B cell (primary cell): ENCODE measurements at regions not wholly inside any gene's neighbourhood (a gene's known extent, or its start where the extent isn't known, plus 50 kb on each side); places are given as distances from the start of the nearest gene placed in this dataset.

Experiments used
- ATAC-seq: fragments of 200-7000 bp; cut with Tn5 transposase; one replicate; pipeline ENCODE4 v1.10.0; 2021; ENCODE audit warnings: low read depth, mild to moderate bottlenecking, moderate number of reproducible peaks, moderate library complexity
- CTCF ChIA-PET: fragments of 350-600 bp; sonication (Branson Sonifier 250); formaldehyde crosslinking; loops from one replicate; lab custom pipeline; 2021; ENCODE audit warnings: antibody characterized with exemption, inconsistent platforms; lab: Charles Lee
- POLR2A ChIA-PET: fragments of 350-600 bp; sonication (Branson Sonifier 250); formaldehyde crosslinking; loops from one replicate; lab custom pipeline; 2021; ENCODE audit warnings: antibody characterized with exemption; lab: Charles Lee
- DNase-seq: peaks from one replicate; pipeline ENCODE4 v3.0.0; 2013
- H2AFZ ChIP-seq: 2 replicates; pipeline ENCODE4 v1.6.1; 2012; ENCODE audit warnings: mild to moderate bottlenecking, low read depth, low read length; ENCODE audit not compliant: insufficient read depth, poor library complexity, severe bottlenecking
- H3K27ac ChIP-seq, 2 donors: 1 replicate in 1 of 2; 2 replicates in 1 of 2; pipeline ENCODE4 v1.5.1; 2012 to 2013; ENCODE audit warnings: low read length in 2 of 2, mild to moderate bottlenecking in 2 of 2, moderate library complexity in 1 of 2
- H3K27me3 ChIP-seq, 4 experiments: fragments of 200-600 bp in 1 of 4; sonication (generic) in 1 of 4; replicated peaks in 1 of 4; 1 replicate in 2 of 4; 2 replicates in 2 of 4; pipeline versions ENCODE4 v1.6.1 to v1.7.0; 2013 to 2016; ENCODE audit warnings: low read length in 3 of 4, mild to moderate bottlenecking in 2 of 4, mixed read lengths in 1 of 4, moderate library complexity in 1 of 4; ENCODE audit not compliant: insufficient read depth in 4 of 4, control insufficient read depth in 3 of 4; ENCODE audit errors: control extremely low read depth in 1 of 4
- H3K36me3 ChIP-seq, 2 experiments: replicated peaks in 1 of 2; 1 replicate in 1 of 2; 2 replicates in 1 of 2; pipeline versions ENCODE4 v1.6.1 to v1.7.1; 2013; ENCODE audit warnings: low read length in 1 of 2; ENCODE audit not compliant: insufficient read depth in 2 of 2, control insufficient read depth in 1 of 2; ENCODE audit errors: control extremely low read depth in 1 of 2, extremely low read depth in 1 of 2
- H3K4me1 ChIP-seq, 2 donors: fragments of 200-600 bp in 1 of 2; sonication (generic) in 1 of 2; 1 replicate in 1 of 2; 2 replicates in 1 of 2; pipeline versions ENCODE4 v1.5.1 to v1.6.1; 2013 to 2017; ENCODE audit warnings: low read length in 2 of 2; ENCODE audit not compliant: control insufficient read depth in 2 of 2, insufficient read depth in 2 of 2
- H3K4me2 ChIP-seq: replicated peaks from 2 replicates; pipeline ENCODE3; 2012; ENCODE audit warnings: mild to moderate bottlenecking, low read depth, low read length; ENCODE audit not compliant: poor library complexity, severe bottlenecking
- H3K4me3 ChIP-seq, 5 experiments: fragments of 200-600 bp in 1 of 5; sonication (generic) in 1 of 5; 1 replicate in 3 of 5; 2 replicates in 2 of 5; pipeline versions ENCODE4 v1.5.1 to v1.7.0; 2011 to 2016; ENCODE audit warnings: low read length in 4 of 5, mild to moderate bottlenecking in 4 of 5, low read depth in 2 of 5, control low read depth in 1 of 5, moderate library complexity in 1 of 5; ENCODE audit not compliant: insufficient read depth in 1 of 5; ENCODE audit errors: control extremely low read depth in 1 of 5, extremely low read depth in 1 of 5
- H3K79me2 ChIP-seq: fragments of 200-600 bp; sonication (generic); one replicate; pipeline ENCODE4 v1.6.0; 2016; ENCODE audit warnings: low read length; ENCODE audit not compliant: control insufficient read depth, insufficient read depth
- H3K9ac ChIP-seq: fragments of 200-600 bp; sonication (generic); 2 replicates; pipeline ENCODE4 v1.6.1; 2017; ENCODE audit warnings: mild to moderate bottlenecking, low read length, moderate library complexity
- H3K9me3 ChIP-seq, 3 donors: one replicate each; pipeline versions ENCODE4 v1.6.1 to v1.7.1; 2013; ENCODE audit warnings: low read length in 2 of 3; ENCODE audit not compliant: control insufficient read depth in 2 of 3, insufficient read depth in 1 of 3; ENCODE audit errors: control extremely low read depth in 1 of 3
- H4K20me1 ChIP-seq: 2 replicates; pipeline ENCODE4 v1.6.0; 2012; ENCODE audit warnings: mild to moderate bottlenecking, low read length; ENCODE audit not compliant: insufficient read depth, control insufficient read depth, poor library complexity, severe bottlenecking
- H3K27ac Mint-ChIP-seq: one replicate; pipeline ENCODE4 v1.8.0; 2021; ENCODE audit warnings: mixed read lengths
- H3K27me3 Mint-ChIP-seq: one replicate; pipeline ENCODE4 v1.8.0; 2021; ENCODE audit warnings: mixed read lengths
- H3K4me1 Mint-ChIP-seq: one replicate; pipeline ENCODE4 v1.8.0; 2021; ENCODE audit warnings: mixed read lengths
- H3K4me3 Mint-ChIP-seq: one replicate; pipeline ENCODE4 v1.8.0; 2021; ENCODE audit warnings: mixed read lengths
- H3K9me3 Mint-ChIP-seq: one replicate; pipeline ENCODE4 v1.8.0; 2022; ENCODE audit warnings: mixed read lengths; ENCODE audit not compliant: insufficient read depth
- EZH2 ChIP-seq: IDR thresholded peaks from 2 replicates; pipeline ENCODE4 v1.6.1; 2012; ENCODE audit warnings: borderline replicate concordance, low read depth, mild to moderate bottlenecking, moderate library complexity, low read length; ENCODE audit not compliant: insufficient read depth, poor library complexity, severe bottlenecking
- WGBS: methylation state at CpG from one replicate; pipeline ENCODE4 v1.1.5; 2013; ENCODE audit warnings: missing lambda C conversion rate; ENCODE audit not compliant: insufficient coverage; 5-methylcytosine and 5-hydroxymethylcytosine counted together
- intact Hi-C: fragments of 100-400 bp; cut with micrococcal nuclease; formaldehyde crosslinking; loops from one replicate; pipeline ENCODE4 v1.10.0; 2022
- TF ChIP-seq, protein P1 (sequence below): fragments of 200-600 bp; IDR thresholded peaks from one replicate; pipeline ENCODE4 v1.8.0; 2022; ENCODE audit warnings: antibody characterized with exemption, mild to moderate bottlenecking

- no peaks in the 10 kb centered on the region for H3K4me1 ChIP-seq
- no peaks in the 10 kb centered on the region for H4K20me1 ChIP-seq
- H3K4me1 Mint-ChIP-seq = no peaks in the 10 kb centered on the region
- CTCF ChIA-PET = no interaction called here
- H3K27me3 Mint-ChIP-seq = no peaks in the 10 kb centered on the region
- H3K9ac ChIP-seq = no peak overlapping the region
- H3K79me2 ChIP-seq = no peaks in the 10 kb centered on the region
- no peak overlapping the region for H3K4me3 Mint-ChIP-seq
- no peak for TF ChIP-seq EZH2
- TF ChIP-seq, protein P1, sequence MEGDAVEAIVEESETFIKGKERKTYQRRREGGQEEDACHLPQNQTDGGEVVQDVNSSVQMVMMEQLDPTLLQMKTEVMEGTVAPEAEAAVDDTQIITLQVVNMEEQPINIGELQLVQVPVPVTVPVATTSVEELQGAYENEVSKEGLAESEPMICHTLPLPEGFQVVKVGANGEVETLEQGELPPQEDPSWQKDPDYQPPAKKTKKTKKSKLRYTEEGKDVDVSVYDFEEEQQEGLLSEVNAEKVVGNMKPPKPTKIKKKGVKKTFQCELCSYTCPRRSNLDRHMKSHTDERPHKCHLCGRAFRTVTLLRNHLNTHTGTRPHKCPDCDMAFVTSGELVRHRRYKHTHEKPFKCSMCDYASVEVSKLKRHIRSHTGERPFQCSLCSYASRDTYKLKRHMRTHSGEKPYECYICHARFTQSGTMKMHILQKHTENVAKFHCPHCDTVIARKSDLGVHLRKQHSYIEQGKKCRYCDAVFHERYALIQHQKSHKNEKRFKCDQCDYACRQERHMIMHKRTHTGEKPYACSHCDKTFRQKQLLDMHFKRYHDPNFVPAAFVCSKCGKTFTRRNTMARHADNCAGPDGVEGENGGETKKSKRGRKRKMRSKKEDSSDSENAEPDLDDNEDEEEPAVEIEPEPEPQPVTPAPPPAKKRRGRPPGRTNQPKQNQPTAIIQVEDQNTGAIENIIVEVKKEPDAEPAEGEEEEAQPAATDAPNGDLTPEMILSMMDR = no peak
- peaks cover 0 to 2% (median 0%) of the 10 kb centered on the region in 3 donors for H3K9me3 ChIP-seq
- no peak overlapping the region for H3K27ac ChIP-seq
- no peaks in the 10 kb centered on the region for H3K27me3 ChIP-seq
- H3K4me2 ChIP-seq = no peak overlapping the region
- DNase-seq (no peak), ATAC-seq (no peak)
- intact Hi-C loops = no loop called here
- POLR2A ChIA-PET = no interaction called here
- H3K27ac Mint-ChIP-seq = no peak overlapping the region
- H3K36me3 ChIP-seq = no peaks in the 10 kb centered on the region
- no peak overlapping the region for H2AFZ ChIP-seq
- peaks cover 7% of the 10 kb centered on the region for H3K9me3 Mint-ChIP-seq
- no peak overlapping the region for H3K4me3 ChIP-seq
- no CpG with 5 or more reads among the region's 2 CpGs for WGBS
Measured at GRCh38 chr2:78120275-78120674, 598.1 kb upstream of the LRRTM4 start.

- no peaks in the 10 kb centered on the region for H3K79me2 ChIP-seq
- no peaks in the 10 kb centered on the region for H3K27me3 ChIP-seq
- H3K4me2 ChIP-seq = no peak overlapping the region
- TF ChIP-seq, protein P1 = no peak
- TF ChIP-seq EZH2 = no peak
- intact Hi-C loops = no loop called here
- DNase-seq = no peak
- WGBS = 71% methylated on average over 1 of the region's 3 CpGs
- H3K4me3 Mint-ChIP-seq = no peak overlapping the region
- H3K27ac ChIP-seq = no peak overlapping the region
- no peak overlapping the region for H2AFZ ChIP-seq
- no peak overlapping the region for H3K27ac Mint-ChIP-seq
- H3K4me1 Mint-ChIP-seq = no peaks in the 10 kb centered on the region
- H3K36me3 ChIP-seq = no peaks in the 10 kb centered on the region
- H3K4me3 ChIP-seq = no peak overlapping the region
- CTCF ChIA-PET = no interaction called here
- no peaks in the 10 kb centered on the region for H3K4me1 ChIP-seq
- no peak for ATAC-seq
- no peak overlapping the region for H3K9ac ChIP-seq
- H3K27me3 Mint-ChIP-seq = no peaks in the 10 kb centered on the region
- H3K9me3 ChIP-seq = no peaks in the 10 kb centered on the region
- H3K9me3 Mint-ChIP-seq = peaks cover 5% of the 10 kb centered on the region
- POLR2A ChIA-PET = no interaction called here
- H4K20me1 ChIP-seq = no peaks in the 10 kb centered on the region
Measured at GRCh38 chr2:78125042-78125441, 602.9 kb upstream of the LRRTM4 start.
